Lower leg skin (tissue), 3 donors: ENCODE measurements at regions not wholly inside any gene's neighbourhood (a gene's known extent, or its start where the extent isn't known, plus 50 kb on each side); places are given as distances from the start of the nearest gene placed in this dataset.

Source experiments
- POLR2A ChIP-seq, 2 donors: fragments of 450-650 bp; IDR thresholded peaks; one replicate each; pipeline ENCODE4 v1.6.1; 2016 to 2017; ENCODE audit warnings: antibody characterized with exemption in 2 of 2, mild to moderate bottlenecking in 1 of 2, moderate library complexity in 1 of 2
- TF ChIP-seq, protein P1 (sequence below), 3 donors: fragments of 450-650 bp; IDR thresholded peaks; one replicate each; pipeline ENCODE4 v1.5.1; 2016; ENCODE audit warnings: antibody characterized with exemption in 3 of 3, mild to moderate bottlenecking in 3 of 3, moderate library complexity in 2 of 3

DNA sequence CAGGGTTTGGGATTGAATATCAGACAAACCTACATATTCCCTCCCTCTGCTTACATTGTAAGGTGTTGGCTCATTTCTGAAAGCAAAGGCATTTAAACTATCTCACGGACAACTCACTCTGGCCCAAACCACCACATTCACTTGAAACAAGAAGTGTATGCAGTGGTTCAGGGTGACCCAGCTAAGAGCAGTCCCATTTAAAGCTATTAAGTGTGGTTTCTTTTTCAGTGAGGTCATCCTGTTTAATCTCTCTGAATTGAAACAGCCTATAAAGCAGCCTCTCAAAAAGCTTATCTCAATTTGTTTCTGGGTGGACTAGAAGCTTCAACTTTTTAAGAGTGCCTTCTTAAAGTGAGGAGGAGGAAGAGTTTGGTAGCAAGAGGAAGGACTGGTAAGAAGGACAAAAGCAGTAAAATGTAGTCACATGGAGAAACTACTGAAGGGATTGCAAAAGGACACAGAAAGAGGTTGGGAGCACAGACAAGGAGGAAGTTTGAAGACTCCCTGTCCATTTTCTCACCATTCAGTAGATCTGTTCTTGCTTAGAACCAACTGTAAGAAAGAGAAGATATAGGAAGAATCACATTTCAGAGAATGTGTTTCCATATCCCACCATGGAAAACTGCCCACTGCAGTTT lies 151.6 kb downstream of the TMCO5A start:
- TF ChIP-seq, protein P1, sequence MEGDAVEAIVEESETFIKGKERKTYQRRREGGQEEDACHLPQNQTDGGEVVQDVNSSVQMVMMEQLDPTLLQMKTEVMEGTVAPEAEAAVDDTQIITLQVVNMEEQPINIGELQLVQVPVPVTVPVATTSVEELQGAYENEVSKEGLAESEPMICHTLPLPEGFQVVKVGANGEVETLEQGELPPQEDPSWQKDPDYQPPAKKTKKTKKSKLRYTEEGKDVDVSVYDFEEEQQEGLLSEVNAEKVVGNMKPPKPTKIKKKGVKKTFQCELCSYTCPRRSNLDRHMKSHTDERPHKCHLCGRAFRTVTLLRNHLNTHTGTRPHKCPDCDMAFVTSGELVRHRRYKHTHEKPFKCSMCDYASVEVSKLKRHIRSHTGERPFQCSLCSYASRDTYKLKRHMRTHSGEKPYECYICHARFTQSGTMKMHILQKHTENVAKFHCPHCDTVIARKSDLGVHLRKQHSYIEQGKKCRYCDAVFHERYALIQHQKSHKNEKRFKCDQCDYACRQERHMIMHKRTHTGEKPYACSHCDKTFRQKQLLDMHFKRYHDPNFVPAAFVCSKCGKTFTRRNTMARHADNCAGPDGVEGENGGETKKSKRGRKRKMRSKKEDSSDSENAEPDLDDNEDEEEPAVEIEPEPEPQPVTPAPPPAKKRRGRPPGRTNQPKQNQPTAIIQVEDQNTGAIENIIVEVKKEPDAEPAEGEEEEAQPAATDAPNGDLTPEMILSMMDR (IDR thresholded peaks at IDR 0.05): no peak
- no peak for TF ChIP-seq POLR2A (IDR thresholded peaks at IDR 0.05)
